ENCODE measurements at regions not wholly inside any gene's neighbourhood (a gene's known extent, or its start where the extent isn't known, plus 50 kb on each side); places are given as distances from the start of the nearest gene placed in this dataset.
"Not testable (repeated sequence)": the region's sequence is repeated elsewhere in the genome, so short reads cannot be mapped to it uniquely, and the experiment has no call there.

- not testable (repeated sequence) for H3K4me3 ChIP-seq (ENCODE audit: low read length); H3K36me3 ChIP-seq (ENCODE audit: insufficient read depth, low read length); H3K9me3 ChIP-seq (ENCODE audit: low read length)
Measured at GRCh38 chr3:48101301-48101650, 85.1 kb upstream of the MAP4 start.

DNA sequence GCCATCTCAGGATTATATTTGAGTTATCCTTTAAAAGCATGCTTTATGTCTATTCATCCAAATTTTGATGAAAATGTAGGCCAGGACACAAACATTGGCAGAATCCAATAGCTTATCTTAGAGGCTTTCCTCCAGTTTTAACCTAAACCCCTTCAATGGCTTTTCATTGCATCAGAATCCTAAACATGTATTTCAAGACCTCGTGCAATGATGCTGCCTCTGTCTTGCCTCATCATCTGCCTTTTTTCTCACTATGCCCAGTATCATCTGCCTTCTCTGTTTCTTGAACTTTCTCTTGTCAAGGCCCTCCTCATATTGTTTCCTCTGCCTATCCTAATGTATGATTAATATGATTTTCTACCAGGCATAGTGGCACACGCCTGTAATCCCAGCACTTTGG, 76.1 kb upstream of the MAP4 start:
- Histone ChIP-seq H3K4me1 (ENCODE audit: insufficient read depth, low read length) (peaks cover 13% of the 10 kb centered on the region), H2AFZ (ENCODE audit: low read depth, low read length) (no peak overlapping the region), H3K27me3 (ENCODE audit: insufficient read depth, low read length) (no peaks in the 10 kb centered on the region), H3K36me3 (ENCODE audit: insufficient read depth, low read length) (no peaks in the 10 kb centered on the region), H3K4me3 (ENCODE audit: low read length) (no peak overlapping the region), H3K9me3 (ENCODE audit: low read length) (no peaks in the 10 kb centered on the region)

More at GRCh38 chr3:48101301-48101650, 85.1 kb upstream of the MAP4 start:
- not testable (repeated sequence) for H3K4me1 ChIP-seq (ENCODE audit: insufficient read depth, low read length); H2AFZ ChIP-seq (ENCODE audit: low read depth, low read length); H3K27me3 ChIP-seq (ENCODE audit: insufficient read depth, low read length)

DNA sequence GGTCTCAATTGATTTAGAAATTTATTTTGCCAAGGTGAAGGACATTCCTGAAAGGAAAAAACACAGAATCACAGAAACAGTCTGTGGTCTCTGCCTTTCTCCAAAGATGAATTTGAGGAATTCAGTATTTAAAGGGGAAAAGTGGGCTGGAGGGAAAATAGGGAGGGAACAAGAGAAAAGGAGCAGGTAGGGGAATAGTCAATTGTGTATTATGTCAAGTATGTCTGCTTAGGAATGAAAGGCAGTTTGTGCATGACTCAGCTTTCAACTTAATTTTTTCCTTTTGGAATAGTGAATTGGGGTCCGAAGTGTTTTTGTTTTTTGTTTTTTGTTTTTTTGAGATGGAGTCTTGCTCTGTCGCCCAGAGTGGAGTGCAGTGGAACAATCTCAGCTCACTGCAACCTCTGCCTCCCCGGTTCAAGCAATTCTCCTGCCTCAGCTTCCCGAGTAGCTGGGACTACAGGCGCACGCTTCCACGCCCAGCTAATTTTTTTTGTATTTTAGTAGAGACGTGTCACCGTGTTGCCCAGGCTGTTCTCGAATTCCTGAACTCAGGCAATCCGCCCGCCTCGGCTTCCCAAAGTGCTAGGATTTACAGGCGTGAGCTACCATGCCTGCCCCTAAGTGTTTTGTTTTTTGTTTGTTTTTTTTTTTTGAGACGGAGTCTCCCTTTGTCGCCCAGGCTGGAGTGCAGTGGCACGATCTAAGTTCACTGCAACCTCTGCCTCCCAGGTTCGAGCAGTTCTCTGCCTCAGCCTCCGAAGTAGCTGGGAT, 74.1 kb upstream of the MAP4 start:
- Histone ChIP-seq H3K27me3 (ENCODE audit: insufficient read depth, low read length) (no peaks in the 10 kb centered on the region), H3K4me1 (ENCODE audit: insufficient read depth, low read length) (peaks cover 19% of the 10 kb centered on the region), H3K36me3 (ENCODE audit: insufficient read depth, low read length) (no peaks in the 10 kb centered on the region), H2AFZ (ENCODE audit: low read depth, low read length) (no peak overlapping the region), H3K4me3 (ENCODE audit: low read length) (no peak overlapping the region), H3K9me3 (ENCODE audit: low read length) (no peaks in the 10 kb centered on the region)

DNA sequence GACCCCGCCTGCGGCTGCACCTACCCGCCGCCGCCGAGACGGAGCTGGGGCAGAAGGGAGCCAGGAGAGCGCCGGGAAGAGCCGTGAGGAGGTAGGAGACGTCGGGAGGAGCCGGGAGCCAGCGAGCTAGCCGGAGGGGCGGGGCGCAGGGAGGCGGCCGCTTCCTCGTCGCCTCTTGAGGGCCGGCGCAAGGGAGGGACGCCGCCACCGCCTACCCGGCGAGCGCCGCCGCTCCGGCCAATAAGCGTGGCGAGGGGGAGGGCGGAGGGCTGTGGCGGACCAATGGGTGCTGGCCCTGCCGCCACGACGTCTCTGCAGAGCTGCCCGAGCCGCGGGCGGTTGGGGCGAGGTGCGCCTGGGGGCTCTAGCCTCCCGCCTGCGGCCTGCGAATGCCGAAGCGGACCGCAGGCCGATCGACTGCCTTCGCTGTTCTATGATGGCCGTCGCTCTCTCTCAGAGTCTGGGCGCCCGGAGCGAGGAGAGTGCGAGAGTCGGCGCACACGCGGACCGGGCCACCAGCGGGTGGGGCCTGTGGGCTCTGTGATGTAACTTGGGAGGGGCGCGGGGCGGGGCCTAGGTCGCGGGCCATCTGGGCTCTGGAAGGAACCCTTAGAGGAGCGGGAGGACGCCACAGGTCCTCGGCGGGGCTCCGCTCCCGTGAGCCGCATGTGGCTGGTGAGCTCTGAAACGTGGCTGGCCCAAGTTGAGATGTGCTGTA, 72.7 kb upstream of the MAP4 start:
- Histone ChIP-seq H3K4me3 (ENCODE audit: low read length) (peak overlapping the region; percentile 83), H2AFZ (ENCODE audit: low read depth, low read length) (peak overlapping the region; percentile 51), H3K9me3 (ENCODE audit: low read length) (no peaks in the 10 kb centered on the region), H3K27me3 (ENCODE audit: insufficient read depth, low read length) (no peaks in the 10 kb centered on the region), H3K36me3 (ENCODE audit: insufficient read depth, low read length) (peaks cover 9% of the 10 kb centered on the region), H3K4me1 (ENCODE audit: insufficient read depth, low read length) (peaks cover 19% of the 10 kb centered on the region)

DNA sequence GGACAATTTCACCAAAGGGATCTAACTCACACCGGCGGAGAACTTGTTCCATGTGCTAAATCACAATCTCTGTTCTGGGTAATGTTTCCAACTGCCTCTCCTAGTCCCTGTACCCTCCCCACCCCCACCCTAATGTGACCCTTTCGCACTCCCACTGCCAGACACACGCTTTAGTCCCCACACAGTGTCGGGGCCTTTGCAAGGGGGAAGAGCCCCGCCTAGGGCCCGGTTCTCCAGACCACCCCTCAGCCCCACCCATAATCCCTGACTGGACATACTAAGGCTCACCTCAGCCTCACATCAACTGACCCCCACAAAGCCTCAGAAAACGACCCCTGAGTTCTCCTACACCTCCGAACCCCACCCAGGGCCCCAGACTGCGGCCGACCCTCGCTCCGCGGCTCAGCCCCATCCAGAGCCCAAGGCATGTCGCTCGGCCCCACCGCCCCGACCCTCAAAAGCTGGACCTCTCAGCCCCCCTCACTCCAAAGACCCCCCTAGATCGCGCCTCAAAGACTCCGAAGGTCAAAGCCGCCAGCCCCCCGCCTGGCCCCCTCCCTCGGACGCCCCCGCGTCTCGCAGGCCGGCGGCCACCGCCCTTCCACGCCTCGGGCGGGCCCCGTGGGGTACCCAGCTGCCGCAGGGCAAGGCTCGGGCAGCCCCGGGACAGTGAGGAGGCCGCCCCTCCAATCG, 72.0 kb upstream of the MAP4 start:
- Histone ChIP-seq H2AFZ (ENCODE audit: low read depth, low read length) (peak overlapping the region; percentile 51), H3K9me3 (ENCODE audit: low read length) (no peaks in the 10 kb centered on the region), H3K4me1 (ENCODE audit: insufficient read depth, low read length) (peaks cover 19% of the 10 kb centered on the region), H3K27me3 (ENCODE audit: insufficient read depth, low read length) (no peaks in the 10 kb centered on the region), H3K36me3 (ENCODE audit: insufficient read depth, low read length) (peaks cover 9% of the 10 kb centered on the region), H3K4me3 (ENCODE audit: low read length) (peak overlapping the region; percentile 83)

DNA sequence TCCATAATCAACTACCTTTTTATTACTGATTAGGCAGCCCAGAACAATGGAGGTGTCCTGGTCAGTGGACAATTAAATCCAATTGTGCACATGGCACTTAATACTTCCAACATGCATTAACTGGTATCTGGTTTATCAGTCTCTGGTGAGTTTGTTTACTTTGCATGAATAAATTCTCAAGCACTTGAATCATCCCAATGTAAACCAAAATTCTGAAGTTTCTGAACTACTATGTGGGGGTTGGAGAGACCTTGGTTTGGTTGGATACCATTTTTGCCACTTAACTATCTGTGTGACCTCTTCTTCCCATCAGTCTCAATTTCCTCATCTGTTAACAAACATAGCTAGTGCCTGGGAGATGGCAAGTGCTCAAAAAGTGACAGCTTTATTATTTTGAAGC, 70.5 kb upstream of the MAP4 start:
- Histone ChIP-seq H3K36me3 (ENCODE audit: insufficient read depth, low read length) (peaks cover 14% of the 10 kb centered on the region), H2AFZ (ENCODE audit: low read depth, low read length) (no peak overlapping the region), H3K27me3 (ENCODE audit: insufficient read depth, low read length) (no peaks in the 10 kb centered on the region), H3K4me3 (ENCODE audit: low read length) (peak overlapping the region; percentile 83), H3K9me3 (ENCODE audit: low read length) (no peaks in the 10 kb centered on the region), H3K4me1 (ENCODE audit: insufficient read depth, low read length) (peaks cover 19% of the 10 kb centered on the region)

- Histone ChIP-seq H3K9me3 (ENCODE audit: low read length) (no peaks in the 10 kb centered on the region), H3K4me1 (ENCODE audit: insufficient read depth, low read length) (peaks cover 16% of the 10 kb centered on the region), H2AFZ (ENCODE audit: low read depth, low read length) (no peak overlapping the region), H3K4me3 (ENCODE audit: low read length) (no peak overlapping the region), H3K27me3 (ENCODE audit: insufficient read depth, low read length) (no peaks in the 10 kb centered on the region), H3K36me3 (ENCODE audit: insufficient read depth, low read length) (peaks cover 15% of the 10 kb centered on the region)
Measured at GRCh38 chr3:48084929-48085328, 68.7 kb upstream of the MAP4 start.

DNA sequence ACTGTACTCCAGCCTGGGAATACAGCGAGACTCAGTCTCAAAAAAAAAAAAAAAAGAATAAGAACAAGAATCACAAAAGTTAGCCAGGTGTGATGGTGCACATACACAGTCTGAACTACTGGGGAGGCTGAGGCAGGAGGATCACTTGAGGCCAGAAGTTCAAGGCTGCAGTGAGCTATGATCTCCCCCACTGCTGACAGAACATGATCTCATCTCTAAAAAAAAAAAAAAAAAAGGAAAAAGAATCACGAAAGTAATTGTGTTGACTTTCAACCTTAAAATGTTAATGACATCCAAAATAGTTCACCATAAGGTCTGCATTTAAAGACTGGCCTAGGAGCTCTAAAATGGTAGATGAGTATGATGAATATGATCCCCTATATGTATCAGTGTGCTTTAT, 68.0 kb upstream of the MAP4 start:
- H3K9me3 ChIP-seq (ENCODE audit: low read length): no peaks in the 10 kb centered on the region
- no peak overlapping the region for H3K4me3 ChIP-seq (ENCODE audit: low read length)
- H2AFZ ChIP-seq (ENCODE audit: low read depth, low read length): no peak overlapping the region
- H3K36me3 ChIP-seq (ENCODE audit: insufficient read depth, low read length): peaks cover 16% of the 10 kb centered on the region
- H3K4me1 ChIP-seq (ENCODE audit: insufficient read depth, low read length): peaks cover 11% of the 10 kb centered on the region
- no peaks in the 10 kb centered on the region for H3K27me3 ChIP-seq (ENCODE audit: insufficient read depth, low read length)

GRCh38 chr3:48082580-48083184, 66.5 kb upstream of the MAP4 start:
- H3K9me3 ChIP-seq (ENCODE audit: low read length): no peaks in the 10 kb centered on the region
- peaks cover 16% of the 10 kb centered on the region for H3K36me3 ChIP-seq (ENCODE audit: insufficient read depth, low read length)
- H3K27me3 ChIP-seq (ENCODE audit: insufficient read depth, low read length): no peaks in the 10 kb centered on the region
- H3K4me1 ChIP-seq (ENCODE audit: insufficient read depth, low read length): peaks cover 8% of the 10 kb centered on the region
- H2AFZ ChIP-seq (ENCODE audit: low read depth, low read length): no peak overlapping the region
- no peak overlapping the region for H3K4me3 ChIP-seq (ENCODE audit: low read length)

DNA sequence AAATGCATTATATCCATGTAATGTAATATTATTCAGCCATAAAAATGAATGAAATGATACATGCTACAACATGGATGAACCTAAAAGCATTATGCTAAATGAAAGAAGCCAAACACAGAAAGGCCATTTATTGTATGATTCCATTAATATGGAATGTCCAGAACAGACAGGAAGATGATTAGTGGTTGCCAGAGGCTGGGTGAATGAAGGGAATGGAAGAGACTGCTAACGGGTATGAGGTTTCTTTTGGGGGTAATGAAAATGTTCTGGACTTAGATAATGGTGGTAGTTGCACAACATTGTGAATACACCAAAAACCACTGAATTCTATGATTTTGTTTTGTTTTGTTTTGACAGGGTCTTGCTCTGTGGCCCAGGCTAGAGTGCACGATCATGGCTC, 61.6 kb upstream of the MAP4 start:
- Histone ChIP-seq H3K36me3 (ENCODE audit: insufficient read depth, low read length) (peaks cover 5% of the 10 kb centered on the region), H3K4me3 (ENCODE audit: low read length) (no peak overlapping the region), H3K27me3 (ENCODE audit: insufficient read depth, low read length) (no peaks in the 10 kb centered on the region), H3K9me3 (ENCODE audit: low read length) (peaks cover 2% of the 10 kb centered on the region), H2AFZ (ENCODE audit: low read depth, low read length) (no peak overlapping the region), H3K4me1 (ENCODE audit: insufficient read depth, low read length) (no peaks in the 10 kb centered on the region)

DNA sequence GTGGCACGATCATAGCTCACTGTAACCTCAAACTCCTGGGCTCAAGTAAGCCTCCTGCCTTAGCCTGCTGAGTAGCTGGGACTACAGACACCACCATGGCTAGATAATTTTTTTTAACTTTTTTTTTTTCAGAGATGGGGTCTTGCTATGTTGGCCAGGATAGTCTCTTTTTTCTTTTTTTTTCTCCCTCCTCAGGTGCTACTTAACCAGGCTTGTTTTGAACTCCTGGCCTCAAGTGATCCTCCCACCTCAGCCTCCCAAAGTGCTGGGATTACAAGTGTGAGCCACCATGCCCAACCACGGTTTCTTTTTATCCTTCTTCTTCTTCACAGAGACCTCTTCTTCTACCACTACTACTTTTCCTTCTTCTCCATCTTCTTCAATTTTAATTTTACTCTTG, 53.8 kb upstream of the MAP4 start:
- no peaks in the 10 kb centered on the region for H3K27me3 ChIP-seq (ENCODE audit: insufficient read depth, low read length)
- no peak overlapping the region for H2AFZ ChIP-seq (ENCODE audit: low read depth, low read length)
- H3K36me3 ChIP-seq (ENCODE audit: insufficient read depth, low read length): peaks cover 8% of the 10 kb centered on the region
- no peak overlapping the region for H3K4me3 ChIP-seq (ENCODE audit: low read length)
- no peaks in the 10 kb centered on the region for H3K9me3 ChIP-seq (ENCODE audit: low read length)
- H3K4me1 ChIP-seq (ENCODE audit: insufficient read depth, low read length): no peaks in the 10 kb centered on the region

GRCh38 chr3:48069339-48069738, 53.1 kb upstream of the MAP4 start:
- Histone ChIP-seq H3K36me3 (ENCODE audit: insufficient read depth, low read length) (peaks cover 8% of the 10 kb centered on the region), H3K4me3 (ENCODE audit: low read length) (no peak overlapping the region), H2AFZ (ENCODE audit: low read depth, low read length) (no peak overlapping the region), H3K9me3 (ENCODE audit: low read length) (no peaks in the 10 kb centered on the region), H3K4me1 (ENCODE audit: insufficient read depth, low read length) (no peaks in the 10 kb centered on the region), H3K27me3 (ENCODE audit: insufficient read depth, low read length) (no peaks in the 10 kb centered on the region)

DNA sequence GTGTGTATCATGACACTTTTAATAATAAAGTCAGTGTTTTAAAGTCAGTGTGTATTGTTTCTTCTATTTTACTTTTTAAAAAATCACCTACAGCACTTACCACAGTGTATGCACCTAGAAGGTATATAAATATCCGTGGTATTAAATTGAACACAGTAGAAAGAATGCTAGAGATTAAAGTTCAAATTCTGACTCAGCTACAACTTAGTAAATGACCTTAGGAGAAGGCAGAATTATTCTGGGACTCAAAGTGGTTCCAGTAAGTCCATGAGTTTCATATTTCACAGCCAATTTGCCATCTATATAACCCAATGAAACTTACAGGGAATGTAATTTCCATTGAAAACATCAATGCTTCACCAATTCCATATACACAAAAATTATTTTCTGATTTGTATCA, 52.7 kb upstream of the MAP4 start:
- Histone ChIP-seq H2AFZ (ENCODE audit: low read depth, low read length) (no peak overlapping the region), H3K9me3 (ENCODE audit: low read length) (no peaks in the 10 kb centered on the region), H3K4me3 (ENCODE audit: low read length) (no peak overlapping the region), H3K4me1 (ENCODE audit: insufficient read depth, low read length) (no peaks in the 10 kb centered on the region), H3K36me3 (ENCODE audit: insufficient read depth, low read length) (peaks cover 8% of the 10 kb centered on the region), H3K27me3 (ENCODE audit: insufficient read depth, low read length) (no peaks in the 10 kb centered on the region)
